ENCODE measurements at regions not wholly inside any gene's neighbourhood (a gene's known extent, or its start where the extent isn't known, plus 50 kb on each side); places are given as distances from the start of the nearest gene placed in this dataset.

DNA sequence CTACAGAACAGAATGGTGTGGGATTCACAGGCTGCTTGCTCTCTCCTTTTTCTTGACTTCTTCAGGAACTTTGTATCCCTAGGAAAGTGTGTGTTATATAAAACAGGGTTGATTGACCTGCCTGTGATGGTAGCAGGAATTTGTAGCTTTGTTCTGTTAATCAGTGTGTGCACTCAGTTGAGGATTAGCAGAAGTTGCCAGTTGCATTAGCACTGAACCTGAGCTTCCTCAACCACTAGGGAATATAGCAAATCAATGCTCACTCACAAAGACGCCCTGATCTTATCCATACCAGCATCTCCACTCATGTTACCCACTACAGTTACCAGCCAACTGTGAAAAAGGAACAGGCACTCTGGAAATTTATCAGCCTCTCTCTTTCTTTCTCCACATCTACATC, 319.1 kb upstream of the EMCN start:
- TF ChIP-seq, protein P1, sequence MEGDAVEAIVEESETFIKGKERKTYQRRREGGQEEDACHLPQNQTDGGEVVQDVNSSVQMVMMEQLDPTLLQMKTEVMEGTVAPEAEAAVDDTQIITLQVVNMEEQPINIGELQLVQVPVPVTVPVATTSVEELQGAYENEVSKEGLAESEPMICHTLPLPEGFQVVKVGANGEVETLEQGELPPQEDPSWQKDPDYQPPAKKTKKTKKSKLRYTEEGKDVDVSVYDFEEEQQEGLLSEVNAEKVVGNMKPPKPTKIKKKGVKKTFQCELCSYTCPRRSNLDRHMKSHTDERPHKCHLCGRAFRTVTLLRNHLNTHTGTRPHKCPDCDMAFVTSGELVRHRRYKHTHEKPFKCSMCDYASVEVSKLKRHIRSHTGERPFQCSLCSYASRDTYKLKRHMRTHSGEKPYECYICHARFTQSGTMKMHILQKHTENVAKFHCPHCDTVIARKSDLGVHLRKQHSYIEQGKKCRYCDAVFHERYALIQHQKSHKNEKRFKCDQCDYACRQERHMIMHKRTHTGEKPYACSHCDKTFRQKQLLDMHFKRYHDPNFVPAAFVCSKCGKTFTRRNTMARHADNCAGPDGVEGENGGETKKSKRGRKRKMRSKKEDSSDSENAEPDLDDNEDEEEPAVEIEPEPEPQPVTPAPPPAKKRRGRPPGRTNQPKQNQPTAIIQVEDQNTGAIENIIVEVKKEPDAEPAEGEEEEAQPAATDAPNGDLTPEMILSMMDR (conservative IDR thresholded peaks at IDR 0.05; ENCODE audit: low read depth, low read length) = no peak
- no peak for TF ChIP-seq EZH2 (IDR thresholded peaks at IDR 0.05; ENCODE audit: low read length, unreplicated experiment)
